Endothelial cell (in vitro differentiated cells): ENCODE measurements at regions not wholly inside any gene's neighbourhood (a gene's known extent, or its start where the extent isn't known, plus 50 kb on each side); places are given as distances from the start of the nearest gene placed in this dataset.

Source experiments
- DNase-seq: peaks from one replicate; pipeline ENCODE4 v3.0.0; 2021; ENCODE audit warnings: low spot score
- H3K27ac Mint-ChIP-seq: one replicate; pipeline ENCODE4 v1.8.0; 2021; ENCODE audit warnings: mixed read lengths, inconsistent platforms; ENCODE audit not compliant: unreplicated experiment
- H3K27me3 Mint-ChIP-seq: one replicate; pipeline ENCODE4 v1.8.0; 2021; ENCODE audit warnings: mild to moderate bottlenecking, moderate library complexity, mixed read lengths, inconsistent platforms; ENCODE audit not compliant: unreplicated experiment
- H3K36me3 Mint-ChIP-seq: one replicate; pipeline ENCODE4 v1.8.0; 2021; ENCODE audit warnings: mild to moderate bottlenecking, low read depth, mixed read lengths, inconsistent platforms; ENCODE audit not compliant: unreplicated experiment
- H3K4me1 Mint-ChIP-seq: one replicate; pipeline ENCODE4 v1.8.0; 2021; ENCODE audit warnings: mild to moderate bottlenecking, mixed read lengths, inconsistent platforms; ENCODE audit not compliant: unreplicated experiment
- H3K4me3 Mint-ChIP-seq: one replicate; pipeline ENCODE4 v1.8.0; 2021; ENCODE audit warnings: mild to moderate bottlenecking, mixed read lengths, inconsistent platforms; ENCODE audit not compliant: unreplicated experiment
- H3K9me3 Mint-ChIP-seq: one replicate; pipeline ENCODE4 v1.8.0; 2021; ENCODE audit warnings: mixed read lengths, inconsistent platforms; ENCODE audit not compliant: unreplicated experiment
- TF ChIP-seq, protein P1 (sequence below): fragments of 200-600 bp; sonication (generic); IDR thresholded peaks from one replicate; pipeline ENCODE4 v1.5.0; 2021; ENCODE audit warnings: antibody characterized with exemption; ENCODE audit not compliant: unreplicated experiment

DNA sequence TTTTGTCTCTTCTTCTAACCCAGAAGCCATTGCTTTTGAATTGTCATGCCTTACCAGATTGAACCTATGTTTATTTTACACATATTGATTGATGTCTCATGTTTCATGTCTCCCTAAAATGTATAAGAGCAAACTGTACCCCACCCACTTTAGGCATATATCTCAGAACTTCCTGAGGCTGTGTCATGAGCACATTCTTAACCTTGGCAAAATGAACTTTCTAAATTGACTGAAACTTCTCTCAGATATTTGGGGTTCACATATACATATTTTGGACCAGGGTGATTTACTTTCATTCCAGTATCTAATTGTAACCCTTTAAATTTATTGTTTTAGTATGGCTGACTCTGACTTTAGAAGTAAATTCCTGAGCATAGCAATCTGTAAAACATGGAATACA is 723.9 kb upstream of the PCDH20 start:
- Mint-ChIP-seq H3K4me3 (no peak overlapping the region), H3K9me3 (no peaks in the 10 kb centered on the region), H3K27ac (no peak overlapping the region), H3K4me1 (no peaks in the 10 kb centered on the region), H3K36me3 (no peaks in the 10 kb centered on the region), H3K27me3 (no peaks in the 10 kb centered on the region)
- TF ChIP-seq, protein P1, sequence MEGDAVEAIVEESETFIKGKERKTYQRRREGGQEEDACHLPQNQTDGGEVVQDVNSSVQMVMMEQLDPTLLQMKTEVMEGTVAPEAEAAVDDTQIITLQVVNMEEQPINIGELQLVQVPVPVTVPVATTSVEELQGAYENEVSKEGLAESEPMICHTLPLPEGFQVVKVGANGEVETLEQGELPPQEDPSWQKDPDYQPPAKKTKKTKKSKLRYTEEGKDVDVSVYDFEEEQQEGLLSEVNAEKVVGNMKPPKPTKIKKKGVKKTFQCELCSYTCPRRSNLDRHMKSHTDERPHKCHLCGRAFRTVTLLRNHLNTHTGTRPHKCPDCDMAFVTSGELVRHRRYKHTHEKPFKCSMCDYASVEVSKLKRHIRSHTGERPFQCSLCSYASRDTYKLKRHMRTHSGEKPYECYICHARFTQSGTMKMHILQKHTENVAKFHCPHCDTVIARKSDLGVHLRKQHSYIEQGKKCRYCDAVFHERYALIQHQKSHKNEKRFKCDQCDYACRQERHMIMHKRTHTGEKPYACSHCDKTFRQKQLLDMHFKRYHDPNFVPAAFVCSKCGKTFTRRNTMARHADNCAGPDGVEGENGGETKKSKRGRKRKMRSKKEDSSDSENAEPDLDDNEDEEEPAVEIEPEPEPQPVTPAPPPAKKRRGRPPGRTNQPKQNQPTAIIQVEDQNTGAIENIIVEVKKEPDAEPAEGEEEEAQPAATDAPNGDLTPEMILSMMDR, result no peak
- DNase-seq, result no peak

DNA sequence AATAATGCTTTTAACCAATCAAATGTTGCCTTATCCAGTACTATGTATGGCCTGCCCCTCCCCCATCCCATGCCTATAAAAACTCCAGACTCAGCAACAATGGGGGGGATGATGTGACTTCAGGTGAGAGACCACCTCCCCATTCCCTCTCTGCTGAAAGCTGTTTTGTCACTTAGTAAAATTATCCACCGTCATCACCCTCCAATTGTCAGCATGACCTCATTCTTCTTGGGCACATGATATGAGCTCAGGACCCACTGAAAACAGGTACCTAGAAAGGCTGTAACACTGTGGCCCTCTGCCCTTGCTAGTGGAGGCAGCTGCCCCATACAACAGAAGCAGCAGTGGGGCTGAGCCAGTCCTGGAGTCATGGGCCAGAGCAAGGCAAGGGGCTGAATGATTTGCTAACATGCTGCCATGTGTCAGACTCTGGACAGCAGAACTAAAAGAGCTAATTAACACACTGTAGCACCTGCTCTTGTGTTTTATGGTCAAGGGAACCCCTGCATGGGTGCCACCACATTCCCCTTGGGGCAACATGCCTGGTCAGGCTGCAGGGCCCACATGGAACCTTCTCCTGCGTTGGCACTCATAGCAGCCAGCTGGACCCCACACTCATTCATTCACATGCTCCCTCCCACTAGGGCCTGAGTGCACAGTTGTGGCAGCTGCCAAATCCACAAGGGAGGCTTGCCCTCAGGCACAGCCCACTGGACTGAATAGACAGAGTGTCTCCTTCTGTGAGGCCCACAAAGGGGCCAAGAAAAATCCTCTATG is 722.2 kb upstream of the PCDH20 start:
- Mint-ChIP-seq H3K27ac (no peak overlapping the region), H3K4me1 (no peaks in the 10 kb centered on the region), H3K4me3 (no peak overlapping the region), H3K9me3 (no peaks in the 10 kb centered on the region), H3K36me3 (no peaks in the 10 kb centered on the region), H3K27me3 (no peaks in the 10 kb centered on the region)
- no peak for DNase-seq
- TF ChIP-seq, protein P1, result no peak

DNA sequence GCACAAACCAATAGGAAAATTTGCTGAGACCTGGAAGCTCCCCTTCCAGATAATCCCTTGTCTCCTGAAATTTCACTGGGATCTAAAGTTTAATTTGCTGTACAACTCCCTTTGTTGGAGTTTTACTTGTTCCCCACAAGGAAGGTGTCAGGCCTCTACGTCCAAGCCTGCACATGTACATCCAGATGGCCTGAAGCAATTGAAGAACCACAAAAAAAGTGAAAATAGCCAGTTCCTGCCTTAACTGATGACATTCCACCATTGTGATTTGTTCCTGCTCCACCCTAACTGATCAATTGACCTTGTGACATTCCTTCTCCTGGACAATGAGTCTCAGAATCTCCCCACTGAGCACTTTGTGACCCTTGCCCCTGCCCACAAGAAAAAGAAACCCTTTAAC is 716.0 kb upstream of the PCDH20 start:
- Mint-ChIP-seq H3K27me3 (no peaks in the 10 kb centered on the region), H3K9me3 (no peaks in the 10 kb centered on the region), H3K36me3 (no peaks in the 10 kb centered on the region), H3K27ac (no peak overlapping the region), H3K4me1 (peaks cover 4% of the 10 kb centered on the region), H3K4me3 (no peak overlapping the region)
- no peak for DNase-seq
- TF ChIP-seq, protein P1, result no peak

DNA sequence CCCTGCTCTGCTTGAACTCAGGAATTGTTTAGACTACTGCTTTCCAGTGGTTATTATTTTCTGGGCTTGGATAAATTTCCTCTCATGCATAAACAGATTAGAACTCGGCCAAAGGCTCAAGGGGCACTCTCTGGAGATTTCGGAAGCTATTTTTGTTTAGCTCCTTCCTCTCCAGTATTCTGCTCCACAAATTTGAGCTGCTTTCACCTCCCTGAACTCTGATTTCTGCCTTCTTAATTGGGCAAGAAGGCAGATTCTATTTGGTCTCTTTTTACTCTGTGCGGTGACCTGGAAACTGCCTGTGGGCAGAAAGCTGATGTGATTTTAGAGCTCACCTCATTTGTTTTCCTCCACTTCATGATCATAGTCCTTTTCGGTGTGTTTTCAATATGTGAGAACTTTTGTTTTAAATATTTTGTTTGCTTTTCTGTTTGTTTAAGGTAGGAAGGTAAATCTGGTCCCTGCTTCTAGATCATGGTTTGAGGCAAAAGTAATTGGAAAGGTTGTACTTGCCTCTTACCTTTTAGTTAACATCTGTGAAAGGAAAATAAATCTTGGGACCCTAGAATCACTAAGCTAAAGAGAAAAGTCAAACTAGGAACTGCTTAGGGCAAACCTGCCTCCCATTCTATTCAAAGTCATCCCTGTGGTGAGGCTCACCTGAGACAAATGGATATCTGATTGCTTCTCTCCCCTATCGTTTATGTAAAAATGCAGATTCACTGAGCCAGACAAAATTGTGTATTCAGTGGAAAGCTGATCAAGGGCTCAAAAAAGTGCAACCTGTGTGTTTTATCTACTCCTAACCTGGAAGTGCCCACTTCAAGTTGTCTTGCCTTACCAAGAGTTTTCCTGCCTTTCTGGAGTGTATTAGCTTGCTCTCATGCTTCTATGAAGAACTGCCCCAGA is 714.7 kb upstream of the PCDH20 start:
- H3K4me3 Mint-ChIP-seq, result no peak overlapping the region
- DNase-seq, result no peak

More for the DNA sequence above, 714.7 kb upstream of the PCDH20 start:
- no peaks in the 10 kb centered on the region for H3K9me3 Mint-ChIP-seq
- no peaks in the 10 kb centered on the region for H3K27me3 Mint-ChIP-seq
- H3K4me1 Mint-ChIP-seq, result peaks cover 4% of the 10 kb centered on the region
- TF ChIP-seq, protein P1, result no peak
- no peaks in the 10 kb centered on the region for H3K36me3 Mint-ChIP-seq
- no peak overlapping the region for H3K27ac Mint-ChIP-seq
